Activated T-helper 2 cell treated with anti-CD3 and anti-CD28 coated beads, Interferon-gamma antibody, Interleukin-2, Interleukin-4, amounts not matched to agents 10 μg/mL and 5 μg/mL and 100 μg/mL, durations not matched to agents 14 hours and 24 hours and 36 hours (primary cell): ENCODE measurements at regions not wholly inside any gene's neighbourhood (a gene's known extent, or its start where the extent isn't known, plus 50 kb on each side); places are given as distances from the start of the nearest gene placed in this dataset.

Experiments
- DNase-seq: peaks from one replicate; pipeline ENCODE4 v3.0.0; 2021; ENCODE audit warnings: low spot score
- H3K27ac Mint-ChIP-seq: one replicate; pipeline ENCODE4 v1.8.0; 2021; ENCODE audit warnings: mixed read lengths
- H3K27me3 Mint-ChIP-seq: one replicate; pipeline ENCODE4 v1.8.0; 2021; ENCODE audit warnings: low read depth, mixed read lengths
- H3K36me3 Mint-ChIP-seq: one replicate; pipeline ENCODE4 v1.8.0; 2021; ENCODE audit warnings: low read depth, mixed read lengths
- H3K4me1 Mint-ChIP-seq: one replicate; pipeline ENCODE4 v1.8.0; 2021; ENCODE audit warnings: low read depth, mixed read lengths
- H3K4me3 Mint-ChIP-seq: one replicate; pipeline ENCODE4 v1.8.0; 2021; ENCODE audit warnings: low read depth, mild to moderate bottlenecking, moderate library complexity, mixed read lengths
- H3K9me3 Mint-ChIP-seq: one replicate; pipeline ENCODE4 v1.8.0; 2021; ENCODE audit warnings: mixed read lengths
- intact Hi-C: fragments of 100-400 bp; cut with micrococcal nuclease; formaldehyde crosslinking; loops from one replicate; pipeline ENCODE4 v1.15.1; 2023

DNA sequence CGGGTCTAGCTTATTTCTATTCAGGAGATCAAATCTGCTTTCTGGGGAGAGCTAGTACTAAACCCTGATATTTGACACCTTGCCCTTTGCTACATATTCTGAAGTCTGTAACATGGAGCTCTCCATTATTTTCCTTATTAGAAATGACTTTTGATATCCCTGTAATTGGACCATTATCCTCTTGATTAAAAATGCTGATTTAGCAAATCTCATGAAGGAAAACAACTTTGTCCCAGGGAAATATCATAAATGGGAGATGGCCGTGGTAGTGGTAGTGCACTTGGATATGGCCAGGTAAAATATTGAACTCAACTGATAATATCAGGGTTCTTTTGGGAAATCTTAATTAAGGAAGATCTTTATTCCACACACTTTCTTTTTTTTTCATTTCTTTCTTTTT lies 326.5 kb downstream of the RPRM start:
- no peak for DNase-seq
- H3K27me3 Mint-ChIP-seq, result no peaks in the 10 kb centered on the region
- H3K36me3 Mint-ChIP-seq, result no peaks in the 10 kb centered on the region
- H3K27ac Mint-ChIP-seq, result no peak overlapping the region
- H3K9me3 Mint-ChIP-seq, result no peaks in the 10 kb centered on the region
- intact Hi-C loops, result no loop called here
- no peak overlapping the region for H3K4me3 Mint-ChIP-seq
- H3K4me1 Mint-ChIP-seq, result no peaks in the 10 kb centered on the region

DNA sequence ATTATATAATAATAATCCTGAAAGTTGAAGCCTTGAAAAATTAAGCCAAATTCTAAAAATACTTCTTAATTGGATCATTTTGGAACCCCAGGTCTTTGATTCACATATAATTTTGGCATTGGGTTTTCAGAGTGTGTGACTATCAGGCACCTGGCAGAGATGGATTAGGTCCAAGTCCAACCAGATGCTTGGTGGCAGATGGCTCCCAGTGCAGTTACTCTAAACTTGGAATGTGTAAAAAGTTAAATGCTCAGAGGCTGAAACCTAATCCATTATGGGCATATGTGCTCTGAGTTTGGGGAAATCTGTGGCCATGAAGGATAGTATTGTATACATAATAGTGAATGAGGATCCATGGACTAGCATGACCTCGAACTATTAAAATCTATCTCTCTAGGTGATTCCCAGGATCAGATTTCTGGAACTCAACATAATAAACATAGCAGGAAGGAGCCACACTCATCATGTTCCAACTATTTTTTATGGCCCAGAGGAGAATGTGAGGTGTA lies 333.0 kb downstream of the RPRM start:
- DNase-seq, result no peak
- Mint-ChIP-seq H3K4me3 (no peak overlapping the region), H3K4me1 (no peaks in the 10 kb centered on the region), H3K27me3 (no peaks in the 10 kb centered on the region), H3K9me3 (no peaks in the 10 kb centered on the region), H3K27ac (no peak overlapping the region), H3K36me3 (no peaks in the 10 kb centered on the region)
- intact Hi-C loops, result no loop called here

DNA sequence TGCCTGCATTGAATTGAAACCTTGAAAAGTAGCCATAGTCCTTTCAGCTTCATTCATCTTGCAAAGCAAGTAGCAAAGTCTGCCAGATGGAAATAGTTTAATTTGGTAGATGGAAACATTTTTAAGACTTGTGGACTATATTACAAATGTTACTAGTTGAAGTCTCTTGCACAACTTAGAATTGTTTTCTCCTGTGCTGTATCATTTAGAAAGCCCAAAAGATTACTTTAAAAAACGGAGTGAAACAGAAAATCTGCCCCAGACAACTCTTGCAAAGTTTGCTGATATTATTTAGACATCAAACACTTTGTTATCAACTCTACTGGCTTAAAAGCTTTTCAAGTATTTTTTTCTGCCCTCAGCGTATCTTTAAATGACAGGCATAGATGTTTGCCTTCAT lies 335.0 kb downstream of the RPRM start:
- no peaks in the 10 kb centered on the region for H3K36me3 Mint-ChIP-seq
- no peaks in the 10 kb centered on the region for H3K27me3 Mint-ChIP-seq
- H3K4me3 Mint-ChIP-seq, result no peak overlapping the region
- H3K27ac Mint-ChIP-seq, result no peak overlapping the region
- no peak for DNase-seq
- no peaks in the 10 kb centered on the region for H3K4me1 Mint-ChIP-seq
- no peaks in the 10 kb centered on the region for H3K9me3 Mint-ChIP-seq
- intact Hi-C loops, result no loop called here

DNA sequence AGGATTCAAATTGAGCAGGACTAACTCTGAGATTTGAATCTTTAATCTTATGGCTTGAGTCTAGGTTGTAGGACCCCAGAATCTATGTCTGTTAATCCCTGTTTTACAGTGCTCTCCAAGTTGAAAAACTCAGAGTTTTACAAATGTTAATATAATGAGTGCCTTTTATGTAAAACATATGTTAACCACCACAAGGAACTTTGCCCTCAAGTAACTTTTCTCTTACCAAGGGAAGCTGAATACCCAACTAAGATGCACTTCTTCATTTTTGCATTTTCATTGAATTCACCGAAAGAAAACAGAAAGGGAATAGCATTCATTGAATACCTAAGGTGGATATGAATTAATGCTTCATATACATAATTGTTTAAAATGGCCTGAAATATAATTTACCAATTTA lies 338.1 kb downstream of the RPRM start:
- Mint-ChIP-seq H3K27me3 (no peaks in the 10 kb centered on the region), H3K4me1 (no peaks in the 10 kb centered on the region), H3K9me3 (no peaks in the 10 kb centered on the region), H3K4me3 (no peak overlapping the region), H3K27ac (no peak overlapping the region), H3K36me3 (no peaks in the 10 kb centered on the region)
- intact Hi-C loops, result no loop called here
- DNase-seq, result no peak

DNA sequence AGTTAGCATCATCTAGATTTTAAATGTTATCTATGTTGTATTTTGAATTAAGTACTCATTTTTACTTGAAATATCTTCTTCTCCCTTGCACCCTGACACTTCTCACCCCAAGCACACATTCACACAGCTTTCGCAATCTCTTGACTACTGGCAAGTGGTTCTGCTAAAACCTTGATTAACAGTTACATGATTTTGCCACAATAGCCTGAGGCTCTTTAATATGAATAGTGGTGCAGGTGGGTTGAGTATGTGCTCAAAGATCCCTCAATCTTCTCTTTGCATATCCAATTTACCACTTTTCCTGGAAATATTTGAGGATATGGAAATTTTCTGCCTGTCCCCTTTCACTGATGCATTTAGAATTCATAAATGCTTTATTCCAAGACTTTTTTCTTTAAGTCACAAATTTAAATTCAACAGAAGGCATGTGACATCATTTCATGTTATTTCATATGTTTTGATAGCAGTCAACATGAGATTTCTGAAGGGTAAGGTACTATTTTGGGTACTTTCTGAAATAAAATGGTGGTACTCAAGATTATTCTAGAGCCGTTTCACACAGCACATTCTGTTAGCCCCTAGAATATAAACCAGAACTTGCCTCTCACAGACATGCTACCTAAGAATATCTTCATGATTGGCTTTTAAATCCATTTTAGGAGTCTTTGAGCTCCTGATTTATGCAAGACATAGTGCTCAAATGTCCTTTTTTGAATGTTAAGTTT lies 339.7 kb downstream of the RPRM start:
- intact Hi-C loops, result no loop called here
- H3K4me3 Mint-ChIP-seq, result no peak overlapping the region
- H3K27me3 Mint-ChIP-seq, result no peaks in the 10 kb centered on the region
- no peak overlapping the region for H3K27ac Mint-ChIP-seq
- no peaks in the 10 kb centered on the region for H3K36me3 Mint-ChIP-seq
- no peaks in the 10 kb centered on the region for H3K9me3 Mint-ChIP-seq
- DNase-seq, result no peak
- H3K4me1 Mint-ChIP-seq, result no peaks in the 10 kb centered on the region

DNA sequence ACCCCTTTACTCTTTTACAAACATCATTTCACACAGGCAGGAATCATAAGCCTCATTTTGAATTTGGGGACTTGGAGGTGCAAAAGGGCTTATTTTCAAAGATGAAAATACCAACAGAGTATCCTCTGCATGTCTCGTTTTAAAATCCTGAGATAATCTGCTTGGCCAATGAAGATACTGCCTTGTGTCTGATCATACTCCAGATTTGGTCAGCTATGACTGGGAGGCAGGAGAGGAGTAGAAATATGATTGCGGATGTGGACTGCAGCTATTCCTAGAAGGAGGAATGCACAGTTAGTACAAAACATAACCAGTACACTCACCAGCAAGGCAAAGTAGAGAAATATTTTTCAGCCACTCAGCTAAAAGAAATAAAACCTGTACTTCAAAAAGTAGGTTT lies 342.3 kb downstream of the RPRM start:
- intact Hi-C loops, result no loop called here
- no peaks in the 10 kb centered on the region for H3K36me3 Mint-ChIP-seq
- no peaks in the 10 kb centered on the region for H3K4me1 Mint-ChIP-seq
- no peak overlapping the region for H3K4me3 Mint-ChIP-seq
- H3K27me3 Mint-ChIP-seq, result no peaks in the 10 kb centered on the region
- no peaks in the 10 kb centered on the region for H3K9me3 Mint-ChIP-seq
- no peak overlapping the region for H3K27ac Mint-ChIP-seq
- DNase-seq, result no peak

DNA sequence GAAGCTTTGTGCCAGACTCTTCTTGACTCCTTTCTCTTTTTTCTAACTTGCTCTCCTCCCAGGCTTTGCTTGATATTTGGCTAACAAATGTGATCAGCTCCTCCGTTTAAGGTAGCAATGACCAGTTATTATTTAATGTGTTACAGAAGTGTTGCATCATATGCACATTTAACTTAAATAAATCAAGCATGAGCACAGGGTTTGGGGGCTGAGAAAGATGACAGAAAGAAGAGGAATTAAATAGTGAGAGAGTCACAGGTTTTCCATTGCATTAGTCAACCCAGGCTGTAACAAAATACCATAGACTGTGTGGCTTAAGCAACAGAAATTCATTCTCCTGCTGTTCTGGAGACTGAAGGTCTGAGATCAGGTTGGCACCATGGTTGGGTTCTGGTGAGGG lies 343.8 kb downstream of the RPRM start:
- H3K4me1 Mint-ChIP-seq, result no peaks in the 10 kb centered on the region
- H3K9me3 Mint-ChIP-seq, result peaks cover 4% of the 10 kb centered on the region
- no peak overlapping the region for H3K4me3 Mint-ChIP-seq
- H3K27me3 Mint-ChIP-seq, result no peaks in the 10 kb centered on the region
- intact Hi-C loops, result no loop called here
- no peak overlapping the region for H3K27ac Mint-ChIP-seq
- H3K36me3 Mint-ChIP-seq, result no peaks in the 10 kb centered on the region
- DNase-seq, result no peak

DNA sequence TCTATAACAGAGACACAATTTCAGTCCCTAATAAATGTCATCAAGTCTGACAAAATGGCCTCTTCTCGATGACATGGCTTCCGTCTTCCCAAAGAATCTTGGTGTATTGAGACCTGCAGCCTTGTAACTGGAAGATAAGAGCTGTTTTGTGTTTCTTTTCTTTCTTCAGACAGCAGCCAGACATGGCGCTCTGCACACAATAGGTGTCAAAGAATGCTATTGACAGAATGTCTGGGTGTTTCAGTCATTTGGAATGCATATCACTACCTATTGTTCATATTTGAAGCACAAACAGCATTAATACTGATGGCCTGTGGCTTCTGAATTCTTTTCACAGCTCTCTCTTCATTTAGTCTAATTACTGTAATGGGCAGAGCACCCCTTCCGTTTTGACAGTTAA lies 344.8 kb downstream of the RPRM start:
- intact Hi-C loops, result no loop called here

DNA sequence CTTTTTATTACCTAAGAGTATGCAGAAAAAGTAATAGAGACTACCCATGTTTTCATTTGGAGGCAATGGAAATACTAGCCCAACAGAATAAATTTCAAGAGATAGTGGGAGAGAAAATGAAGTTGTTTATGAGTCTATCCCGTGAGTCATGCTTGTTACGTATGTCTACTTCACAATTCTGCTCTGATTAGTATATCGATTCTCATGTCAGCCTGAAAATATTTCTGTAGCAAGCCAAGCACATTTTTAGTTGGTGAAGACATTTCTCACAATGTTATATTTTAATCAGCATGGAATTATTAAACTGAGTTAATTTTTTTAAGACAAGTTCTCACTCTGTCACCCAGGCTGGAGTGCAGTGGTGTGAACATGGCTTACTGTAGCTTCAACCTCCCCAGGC lies 346.1 kb downstream of the RPRM start:
- Mint-ChIP-seq H3K27me3 (no peaks in the 10 kb centered on the region), H3K4me3 (no peak overlapping the region), H3K9me3 (peaks cover 4% of the 10 kb centered on the region), H3K36me3 (no peaks in the 10 kb centered on the region), H3K27ac (no peak overlapping the region), H3K4me1 (no peaks in the 10 kb centered on the region)
- intact Hi-C loops, result no loop called here
- no peak for DNase-seq

More for the DNA sequence above, 344.8 kb downstream of the RPRM start:
- H3K4me1 Mint-ChIP-seq, result no peaks in the 10 kb centered on the region
- H3K36me3 Mint-ChIP-seq, result no peaks in the 10 kb centered on the region
- H3K27ac Mint-ChIP-seq, result no peak overlapping the region
- peaks cover 4% of the 10 kb centered on the region for H3K9me3 Mint-ChIP-seq
- no peaks in the 10 kb centered on the region for H3K27me3 Mint-ChIP-seq
- no peak for DNase-seq
- no peak overlapping the region for H3K4me3 Mint-ChIP-seq

DNA sequence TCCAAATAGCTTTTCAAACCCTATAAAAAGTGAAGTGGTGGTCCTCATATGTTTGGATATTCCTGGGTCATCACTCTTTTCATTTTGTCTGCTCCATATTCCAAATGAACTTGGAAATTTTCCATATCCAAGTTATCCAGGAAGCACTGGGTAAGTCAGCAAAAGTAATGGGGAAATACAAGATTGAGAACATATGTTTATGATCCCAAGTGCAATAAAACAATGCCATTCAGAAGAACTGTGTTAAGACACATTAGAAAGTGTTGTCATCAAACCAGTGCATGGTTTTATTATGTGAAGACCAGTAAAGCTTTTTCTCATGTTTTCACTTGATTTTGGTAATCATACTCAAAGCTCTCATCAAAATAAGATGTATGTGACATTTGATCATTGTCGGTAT lies 363.4 kb downstream of the RPRM start:
- intact Hi-C loops, result no loop called here
- H3K4me1 Mint-ChIP-seq, result no peaks in the 10 kb centered on the region
- H3K9me3 Mint-ChIP-seq, result no peaks in the 10 kb centered on the region
- H3K4me3 Mint-ChIP-seq, result no peak overlapping the region
- H3K27ac Mint-ChIP-seq, result no peak overlapping the region
- no peaks in the 10 kb centered on the region for H3K36me3 Mint-ChIP-seq
- no peaks in the 10 kb centered on the region for H3K27me3 Mint-ChIP-seq
- DNase-seq, result no peak

DNA sequence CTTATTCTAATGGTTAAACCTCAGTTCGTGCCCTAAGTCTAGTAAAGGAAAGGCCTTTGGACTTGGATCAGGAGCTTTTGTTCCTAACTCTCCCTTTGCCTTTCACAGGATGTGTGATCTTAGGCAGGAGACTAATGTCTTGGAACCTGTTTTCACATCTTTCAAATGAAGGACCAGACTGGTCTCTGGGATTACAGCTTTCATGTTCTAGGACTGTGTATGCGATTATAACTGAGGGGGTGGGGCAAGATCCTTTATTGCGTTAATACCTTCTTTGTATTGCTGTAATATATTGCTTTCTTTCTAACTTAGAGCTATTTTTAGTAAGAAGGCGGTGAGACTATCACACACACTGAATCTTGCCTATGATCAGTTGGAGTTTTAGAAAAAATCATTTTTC lies 368.1 kb downstream of the RPRM start:
- intact Hi-C loops, result no loop called here
- Mint-ChIP-seq H3K36me3 (no peaks in the 10 kb centered on the region), H3K27ac (no peak overlapping the region), H3K9me3 (no peaks in the 10 kb centered on the region), H3K27me3 (no peaks in the 10 kb centered on the region), H3K4me1 (no peaks in the 10 kb centered on the region), H3K4me3 (no peak overlapping the region)
- no peak for DNase-seq

DNA sequence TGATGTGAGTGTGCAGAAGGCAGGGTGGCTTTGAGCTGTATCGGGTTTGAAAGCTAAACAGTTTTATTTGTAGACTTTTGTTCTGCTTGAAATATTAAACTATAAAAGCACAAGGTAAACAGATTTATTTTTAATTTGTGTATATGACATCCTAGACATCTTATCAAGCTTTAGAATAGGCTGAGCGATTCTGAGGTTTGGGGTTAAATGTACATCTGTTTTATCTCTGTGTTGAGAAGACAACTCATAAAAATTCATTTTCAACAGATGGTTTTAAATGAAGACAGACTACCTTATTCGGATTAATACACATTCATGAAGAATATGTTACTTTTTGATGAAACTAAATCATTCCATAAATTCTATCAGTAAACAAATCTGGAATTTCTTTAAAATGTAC lies 368.8 kb downstream of the RPRM start:
- H3K4me1 Mint-ChIP-seq, result no peaks in the 10 kb centered on the region
- H3K9me3 Mint-ChIP-seq, result no peaks in the 10 kb centered on the region
- H3K36me3 Mint-ChIP-seq, result no peaks in the 10 kb centered on the region
- H3K27me3 Mint-ChIP-seq, result no peaks in the 10 kb centered on the region
- DNase-seq, result no peak
- intact Hi-C loops, result no loop called here
- H3K27ac Mint-ChIP-seq, result no peak overlapping the region
- no peak overlapping the region for H3K4me3 Mint-ChIP-seq

DNA sequence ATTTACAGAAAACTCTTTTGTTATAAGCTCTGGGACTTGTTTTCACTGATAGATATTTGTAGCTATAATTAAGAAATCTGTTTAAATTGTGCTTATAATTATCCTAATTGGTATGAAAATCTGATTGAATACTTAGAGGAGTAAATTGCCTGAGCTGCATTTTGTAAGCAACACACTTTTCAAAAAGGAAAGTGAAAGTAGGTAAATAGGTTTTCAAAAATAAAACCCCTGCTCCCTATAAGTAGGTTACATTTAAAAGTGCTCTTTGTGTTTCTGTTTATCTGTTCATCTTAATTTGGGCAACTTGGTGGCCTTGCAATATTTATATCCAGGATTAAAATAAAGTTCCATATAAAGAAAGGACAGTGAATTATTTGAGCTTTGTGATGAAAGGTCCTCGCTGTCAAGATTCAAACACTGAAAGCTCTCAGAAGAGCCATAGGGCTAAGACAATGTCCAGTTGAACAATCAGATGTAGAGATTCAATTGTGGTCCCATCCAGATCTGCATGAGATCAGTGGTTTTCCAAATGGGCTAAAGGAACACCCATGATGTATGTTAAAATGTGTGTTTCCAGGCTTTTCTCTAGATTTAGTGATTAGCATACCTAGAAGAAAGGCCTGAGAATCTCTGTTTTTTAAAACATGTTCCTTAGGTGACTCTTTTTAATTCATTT lies 371.6 kb downstream of the RPRM start:
- no peaks in the 10 kb centered on the region for H3K27me3 Mint-ChIP-seq
- H3K36me3 Mint-ChIP-seq, result no peaks in the 10 kb centered on the region
- H3K9me3 Mint-ChIP-seq, result no peaks in the 10 kb centered on the region
- no peak overlapping the region for H3K4me3 Mint-ChIP-seq
- no peak overlapping the region for H3K27ac Mint-ChIP-seq
- no peak for DNase-seq
- H3K4me1 Mint-ChIP-seq, result no peaks in the 10 kb centered on the region
- intact Hi-C loops, result no loop called here
